GM12872 (cell line): ENCODE measurements at regions not wholly inside any gene's neighbourhood (a gene's known extent, or its start where the extent isn't known, plus 50 kb on each side); places are given as distances from the start of the nearest gene placed in this dataset.

Experiments used
- TF ChIP-seq, protein P1 (sequence below): IDR thresholded peaks from 3 replicates; pipeline ENCODE4 v1.5.1; 2011; ENCODE audit warnings: low read depth, mild to moderate bottlenecking, low read length, moderate library complexity; ENCODE audit not compliant: insufficient read depth

DNA sequence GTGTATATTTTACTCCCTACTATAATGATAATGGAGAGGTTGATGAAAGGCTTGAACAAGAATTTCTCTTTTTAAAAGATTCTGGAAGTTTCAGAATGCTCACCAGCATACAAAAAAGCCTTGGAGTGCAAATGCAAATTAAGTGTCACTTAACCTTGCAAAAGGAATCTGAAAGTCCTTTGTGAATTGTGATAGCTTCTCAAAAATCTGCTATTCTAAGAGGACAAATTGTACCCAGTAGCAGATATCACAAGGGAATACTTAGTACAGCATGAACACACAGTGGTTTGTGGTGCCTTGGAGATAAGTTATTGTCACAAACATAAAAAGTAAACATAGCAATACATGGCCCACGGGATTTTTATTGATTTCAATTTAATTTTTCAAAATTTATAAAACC lies 1208.3 kb upstream of the B3GALT2 start:
- TF ChIP-seq, protein P1, sequence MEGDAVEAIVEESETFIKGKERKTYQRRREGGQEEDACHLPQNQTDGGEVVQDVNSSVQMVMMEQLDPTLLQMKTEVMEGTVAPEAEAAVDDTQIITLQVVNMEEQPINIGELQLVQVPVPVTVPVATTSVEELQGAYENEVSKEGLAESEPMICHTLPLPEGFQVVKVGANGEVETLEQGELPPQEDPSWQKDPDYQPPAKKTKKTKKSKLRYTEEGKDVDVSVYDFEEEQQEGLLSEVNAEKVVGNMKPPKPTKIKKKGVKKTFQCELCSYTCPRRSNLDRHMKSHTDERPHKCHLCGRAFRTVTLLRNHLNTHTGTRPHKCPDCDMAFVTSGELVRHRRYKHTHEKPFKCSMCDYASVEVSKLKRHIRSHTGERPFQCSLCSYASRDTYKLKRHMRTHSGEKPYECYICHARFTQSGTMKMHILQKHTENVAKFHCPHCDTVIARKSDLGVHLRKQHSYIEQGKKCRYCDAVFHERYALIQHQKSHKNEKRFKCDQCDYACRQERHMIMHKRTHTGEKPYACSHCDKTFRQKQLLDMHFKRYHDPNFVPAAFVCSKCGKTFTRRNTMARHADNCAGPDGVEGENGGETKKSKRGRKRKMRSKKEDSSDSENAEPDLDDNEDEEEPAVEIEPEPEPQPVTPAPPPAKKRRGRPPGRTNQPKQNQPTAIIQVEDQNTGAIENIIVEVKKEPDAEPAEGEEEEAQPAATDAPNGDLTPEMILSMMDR: no peak

DNA sequence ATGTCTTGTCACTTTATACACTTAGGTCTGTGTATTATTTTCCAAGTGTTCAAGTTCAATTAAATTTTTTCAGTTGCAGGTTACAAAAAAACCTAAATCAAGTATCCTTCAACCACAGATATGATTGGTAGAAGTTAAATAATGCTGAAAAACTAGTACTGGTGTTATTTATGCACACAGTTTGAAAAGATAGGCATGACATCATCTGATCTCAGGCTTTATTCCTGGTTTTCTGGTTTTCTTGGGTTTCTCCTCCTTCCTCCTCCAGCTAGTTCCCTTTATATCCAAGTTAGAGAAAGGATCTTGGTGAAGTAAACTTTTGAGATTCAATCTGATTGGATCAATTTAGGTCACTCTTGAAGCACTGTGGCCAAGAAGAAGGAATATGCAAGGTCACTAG lies 1201.1 kb upstream of the B3GALT2 start:
- TF ChIP-seq, protein P1: no peak

DNA sequence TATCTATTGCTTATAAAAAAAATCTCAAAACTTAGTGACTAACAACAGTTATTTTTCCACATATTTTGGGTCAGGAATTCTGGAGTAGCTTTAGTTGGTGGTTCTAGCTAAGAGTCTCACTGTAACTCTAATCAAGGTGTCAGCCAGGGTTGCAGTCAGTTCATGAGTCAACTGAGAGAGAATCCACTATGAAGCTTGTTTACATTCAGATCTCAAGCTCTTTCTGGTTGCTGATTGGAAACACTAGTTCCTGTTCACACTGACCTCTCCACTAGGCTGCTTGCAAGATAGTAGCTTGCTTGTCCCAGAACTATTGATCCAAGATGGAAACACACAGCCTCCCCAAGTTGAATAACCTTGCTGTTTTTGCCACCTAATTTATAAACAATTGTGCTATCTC lies 1192.1 kb upstream of the B3GALT2 start:
- TF ChIP-seq, protein P1: no peak

DNA sequence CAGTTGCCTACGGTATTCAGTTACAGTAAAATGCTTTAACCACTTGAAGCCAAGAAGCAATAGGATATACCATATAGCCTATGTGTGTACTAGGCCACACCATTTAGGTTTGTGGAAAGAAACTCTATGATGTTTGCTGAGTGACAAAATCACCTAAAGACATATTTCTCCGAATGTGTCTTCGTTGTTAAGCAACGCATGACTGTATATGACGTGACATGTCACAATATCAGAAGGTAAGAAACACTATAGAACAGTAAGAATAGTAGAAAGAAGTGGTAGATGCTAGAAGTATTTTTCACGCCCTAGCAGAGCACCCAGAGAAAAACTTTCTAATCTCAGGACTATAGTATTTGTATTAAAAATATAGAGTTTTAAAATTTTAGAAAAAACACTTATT lies 1188.2 kb upstream of the B3GALT2 start:
- TF ChIP-seq, protein P1: no peak

DNA sequence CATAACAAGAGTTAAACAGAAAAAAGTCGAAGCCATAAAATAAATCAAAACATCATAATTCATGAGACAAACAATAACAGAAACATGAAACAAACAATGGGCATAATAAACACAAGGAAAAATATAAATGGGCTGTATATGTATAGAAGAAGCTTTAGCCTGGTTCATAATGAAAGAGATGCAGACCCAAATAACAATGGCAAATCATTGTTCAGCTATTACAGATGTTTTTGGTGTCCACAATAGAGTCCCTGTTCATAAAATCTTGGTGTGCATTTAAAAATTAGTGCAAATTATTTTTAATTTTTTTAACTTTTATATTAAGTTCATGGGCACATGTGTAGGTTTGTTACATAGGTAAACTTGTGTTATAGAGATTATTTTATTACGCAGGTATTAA lies 1185.9 kb upstream of the B3GALT2 start:
- TF ChIP-seq, protein P1: no peak

DNA sequence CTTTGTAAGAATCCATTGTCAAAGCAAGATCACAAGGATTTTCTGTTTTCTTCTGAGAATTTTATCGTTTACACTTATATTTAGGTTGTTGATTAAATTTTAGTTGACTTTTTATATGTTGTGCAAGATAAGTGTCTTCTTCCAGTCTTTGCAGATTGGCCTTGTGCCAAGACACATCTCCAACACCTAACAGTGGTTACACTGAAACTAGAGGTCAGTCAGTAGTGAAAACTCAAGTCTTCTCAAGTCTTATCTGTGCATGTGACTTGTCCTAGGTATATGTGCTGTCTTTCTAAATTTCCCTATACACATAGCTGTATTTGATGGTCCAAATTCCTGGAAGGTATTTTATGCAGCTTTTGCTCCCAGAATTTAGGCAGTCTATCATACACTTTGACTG lies 1183.2 kb upstream of the B3GALT2 start:
- TF ChIP-seq, protein P1: no peak

DNA sequence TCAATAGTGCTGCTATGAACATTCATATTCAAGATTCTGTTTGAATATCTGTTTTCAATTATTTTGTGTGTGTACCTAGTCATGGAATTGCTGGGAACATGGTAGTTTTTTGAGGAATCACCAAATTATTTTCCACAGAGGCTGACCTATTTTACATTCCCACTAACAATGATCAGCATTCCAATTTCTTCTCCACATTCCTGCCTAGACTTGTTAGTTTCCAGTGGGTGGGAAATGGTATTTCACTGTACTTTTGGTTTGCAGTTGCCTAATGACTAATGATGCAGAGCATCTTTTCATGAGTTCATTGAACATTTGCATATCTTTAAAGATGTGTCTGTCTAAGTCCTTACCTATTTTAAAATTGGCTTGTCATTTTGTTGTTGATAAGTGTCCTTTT lies 1182.6 kb upstream of the B3GALT2 start:
- TF ChIP-seq, protein P1: no peak

DNA sequence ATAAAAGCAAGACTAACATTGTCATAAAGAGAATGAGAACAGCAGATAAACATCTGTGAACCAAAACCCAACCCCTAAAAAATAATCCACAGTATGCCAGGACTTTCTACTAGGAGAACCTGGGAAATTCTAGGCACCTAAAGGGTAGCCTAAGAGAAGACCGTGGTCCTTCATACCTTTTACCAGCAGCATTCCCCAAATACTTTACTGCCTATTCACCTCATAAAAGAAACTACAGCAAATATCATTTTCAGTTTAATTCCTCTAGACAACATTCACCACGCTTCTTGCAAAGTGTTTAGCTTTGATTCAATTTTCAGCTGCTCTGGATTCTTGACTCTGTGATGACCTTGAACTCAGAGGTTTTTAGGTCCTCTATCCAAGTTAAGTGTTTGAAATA lies 1180.7 kb upstream of the B3GALT2 start:
- TF ChIP-seq, protein P1: no peak
